Upper lobe of left lung (tissue), 4 donors: ENCODE measurements at regions not wholly inside any gene's neighbourhood (a gene's known extent, or its start where the extent isn't known, plus 50 kb on each side); places are given as distances from the start of the nearest gene placed in this dataset.

ENCODE experiments used
- CTCF ChIP-seq, 6 experiments: fragments of 450-650 bp in 4 of 6; fragments of 200-600 bp in 2 of 6; sonication (generic) in 2 of 6; IDR thresholded peaks; one replicate each; pipeline ENCODE4 v1.5.1; 2016 to 2019; ENCODE audit warnings: antibody characterized with exemption in 6 of 6
- POLR2A ChIP-seq, 4 donors: fragments of 450-650 bp; IDR thresholded peaks; one replicate each; pipeline ENCODE4 v1.5.1; 2016 to 2017; ENCODE audit warnings: antibody characterized with exemption in 4 of 4, mild to moderate bottlenecking in 2 of 4
- POLR2AphosphoS5 ChIP-seq, 2 donors: sonication (generic); formaldehyde crosslinking; IDR thresholded peaks; one replicate each; pipeline ENCODE4 v1.5.1; 2017; ENCODE audit warnings: antibody characterized with exemption in 2 of 2

- TF ChIP-seq CTCF (IDR thresholded peaks at IDR 0.05) (no peak), POLR2AphosphoS5 (IDR thresholded peaks at IDR 0.05) (no peak), POLR2A (IDR thresholded peaks at IDR 0.05) (no peak)
Observed at GRCh38 chr6:163955096-163955495, 540.6 kb downstream of the QKI start.
